Esophagus muscularis mucosa (tissue), 4 donors: ENCODE measurements at regions not wholly inside any gene's neighbourhood (a gene's known extent, or its start where the extent isn't known, plus 50 kb on each side); places are given as distances from the start of the nearest gene placed in this dataset.

ENCODE experiments used
- DNase-seq: peaks from one replicate; pipeline ENCODE4 v3.0.0-alpha.2; 2017; ENCODE audit errors: extremely low spot score
- H3K27ac ChIP-seq, 4 donors: fragments of 200-600 bp; sonication (generic); replicated peaks in 1 of 4; 1 replicate in 3 of 4; 2 replicates in 1 of 4; pipeline ENCODE4 v1.5.1; 2016 to 2019; ENCODE audit warnings: mild to moderate bottlenecking in 1 of 4
- H3K27me3 ChIP-seq, 4 donors: fragments of 200-600 bp; sonication (generic); one replicate each; pipeline versions ENCODE4 v1.5.1 to v1.6.0; 2016 to 2019
- H3K36me3 ChIP-seq, 4 donors: fragments of 200-600 bp; sonication (generic); one replicate each; pipeline ENCODE4 v1.5.1; 2016 to 2019
- H3K4me1 ChIP-seq, 4 donors: fragments of 200-600 bp; sonication (generic); one replicate each; pipeline ENCODE4 v1.5.1; 2016 to 2019
- H3K4me3 ChIP-seq, 4 donors: fragments of 200-600 bp; sonication (generic); 1 replicate in 2 of 4; 2 replicates in 2 of 4; pipeline ENCODE4 v1.5.1; 2016 to 2019; ENCODE audit warnings: mild to moderate bottlenecking in 4 of 4, moderate library complexity in 1 of 4
- H3K9me3 ChIP-seq, 4 donors: fragments of 200-600 bp; sonication (generic); 1 replicate in 3 of 4; 2 replicates in 1 of 4; pipeline ENCODE4 v1.5.1; 2016 to 2019
- EP300 ChIP-seq: sonication (generic); formaldehyde crosslinking; IDR thresholded peaks from one replicate; pipeline ENCODE4 v1.6.1; 2017; ENCODE audit warnings: antibody characterized with exemption
- POLR2A ChIP-seq: fragments of 450-650 bp; IDR thresholded peaks from one replicate; pipeline ENCODE4 v1.6.1; 2017; ENCODE audit warnings: antibody characterized with exemption, moderate library complexity, mild to moderate bottlenecking, low read depth
- POLR2AphosphoS5 ChIP-seq, 2 donors: sonication (generic); formaldehyde crosslinking; IDR thresholded peaks; one replicate each; pipeline ENCODE4 v1.6.1; 2017; ENCODE audit warnings: antibody characterized with exemption in 2 of 2
- WGBS: methylation state at CpG from one replicate; pipeline ENCODE4 v1.1.5; 2018; 5-methylcytosine and 5-hydroxymethylcytosine counted together
- intact Hi-C: fragments of 100-400 bp; cut with DNase I; formaldehyde crosslinking; loops from one replicate; pipeline ENCODE4 v1.15.1; 2023
- TF ChIP-seq, protein P1 (sequence below), 3 experiments: fragments of 200-600 bp in 2 of 3; fragments of 450-650 bp in 1 of 3; sonication (generic) in 2 of 3; IDR thresholded peaks; one replicate each; pipeline ENCODE4 v1.5.1; 2017 to 2019; ENCODE audit warnings: antibody characterized with exemption in 3 of 3, mild to moderate bottlenecking in 2 of 3, moderate library complexity in 1 of 3

DNA sequence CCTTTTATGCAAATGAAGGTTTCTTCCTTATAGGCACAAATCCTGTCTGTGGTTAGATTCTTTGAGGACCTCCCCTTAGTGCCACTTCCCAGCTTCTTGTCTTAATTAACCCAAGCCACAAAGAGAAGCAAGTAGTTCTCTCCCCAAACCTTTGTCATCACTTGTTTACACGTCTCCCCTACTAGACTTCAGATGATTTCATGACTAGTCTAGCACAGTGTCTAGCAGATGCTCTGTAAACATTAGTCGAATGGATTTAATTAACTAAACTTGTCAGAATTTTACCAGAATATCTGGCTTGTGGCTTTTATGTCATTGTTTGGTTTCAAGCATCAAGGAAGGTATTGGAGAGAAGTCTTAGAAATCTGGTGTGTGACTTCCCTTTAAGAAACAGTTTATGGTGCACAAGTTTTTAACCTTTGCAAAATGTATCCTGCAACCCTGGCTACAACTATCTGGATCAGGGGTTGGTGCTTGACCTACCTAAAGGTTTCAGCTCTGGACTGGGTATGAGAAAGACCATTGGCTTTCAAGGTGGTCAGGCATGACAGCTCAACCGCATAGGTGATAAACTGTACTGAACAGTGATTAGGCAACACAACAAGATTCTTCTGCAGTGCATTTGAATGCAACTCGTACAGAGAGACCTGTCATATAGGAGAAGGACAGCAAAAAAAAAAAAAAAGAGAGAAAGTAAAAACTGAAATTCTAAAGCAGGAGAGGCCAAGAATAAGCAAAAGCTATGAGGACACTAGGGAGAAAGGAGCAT, 93.2 kb upstream of the CCDC150 start:
- H3K4me1 ChIP-seq, result no peaks in the 10 kb centered on the region
- H3K27me3 ChIP-seq, result no peaks in the 10 kb centered on the region
- 91% methylated on average over 4 of the region's 4 CpGs for WGBS
- H3K4me3 ChIP-seq, result no peak overlapping the region
- TF ChIP-seq EP300 (no peak), POLR2AphosphoS5 (IDR thresholded peaks at IDR 0.05) (no peak), POLR2A (no peak)
- TF ChIP-seq, protein P1, sequence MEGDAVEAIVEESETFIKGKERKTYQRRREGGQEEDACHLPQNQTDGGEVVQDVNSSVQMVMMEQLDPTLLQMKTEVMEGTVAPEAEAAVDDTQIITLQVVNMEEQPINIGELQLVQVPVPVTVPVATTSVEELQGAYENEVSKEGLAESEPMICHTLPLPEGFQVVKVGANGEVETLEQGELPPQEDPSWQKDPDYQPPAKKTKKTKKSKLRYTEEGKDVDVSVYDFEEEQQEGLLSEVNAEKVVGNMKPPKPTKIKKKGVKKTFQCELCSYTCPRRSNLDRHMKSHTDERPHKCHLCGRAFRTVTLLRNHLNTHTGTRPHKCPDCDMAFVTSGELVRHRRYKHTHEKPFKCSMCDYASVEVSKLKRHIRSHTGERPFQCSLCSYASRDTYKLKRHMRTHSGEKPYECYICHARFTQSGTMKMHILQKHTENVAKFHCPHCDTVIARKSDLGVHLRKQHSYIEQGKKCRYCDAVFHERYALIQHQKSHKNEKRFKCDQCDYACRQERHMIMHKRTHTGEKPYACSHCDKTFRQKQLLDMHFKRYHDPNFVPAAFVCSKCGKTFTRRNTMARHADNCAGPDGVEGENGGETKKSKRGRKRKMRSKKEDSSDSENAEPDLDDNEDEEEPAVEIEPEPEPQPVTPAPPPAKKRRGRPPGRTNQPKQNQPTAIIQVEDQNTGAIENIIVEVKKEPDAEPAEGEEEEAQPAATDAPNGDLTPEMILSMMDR (IDR thresholded peaks at IDR 0.05), result no peak
- no peaks in the 10 kb centered on the region for H3K36me3 ChIP-seq
- DNase-seq, result no peak
- H3K27ac ChIP-seq, result no peak overlapping the region
- no peaks in the 10 kb centered on the region for H3K9me3 ChIP-seq
- intact Hi-C loops, result no loop called here

DNA sequence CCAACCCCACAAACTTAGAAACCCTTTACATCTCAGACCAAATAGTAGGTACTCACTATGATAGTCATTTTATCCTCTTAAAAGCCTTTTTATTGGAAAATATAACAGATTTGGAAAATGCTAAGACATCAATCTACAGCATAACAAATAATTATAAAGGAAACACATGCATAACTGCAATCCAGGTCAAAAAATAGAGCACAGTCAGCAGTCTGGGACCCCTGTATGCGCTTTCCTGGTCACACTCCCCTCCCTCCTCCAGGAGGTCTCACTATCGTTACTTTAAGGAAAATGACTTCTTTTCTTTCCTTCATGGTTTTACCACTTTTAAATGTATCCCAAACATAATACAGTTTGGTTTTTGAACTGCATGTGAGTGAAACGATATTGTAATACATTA, 90.5 kb upstream of the CCDC150 start:
- Histone ChIP-seq H3K27ac (no peak overlapping the region), H3K4me3 (no peak overlapping the region), H3K9me3 (no peaks in the 10 kb centered on the region), H3K36me3 (no peaks in the 10 kb centered on the region), H3K4me1 (no peaks in the 10 kb centered on the region), H3K27me3 (no peaks in the 10 kb centered on the region)
- DNase-seq, result no peak
- WGBS, result 96% methylated on average over 3 of the region's 3 CpGs
- intact Hi-C loops, result no loop called here
- TF ChIP-seq EP300, result no peak
- TF ChIP-seq POLR2AphosphoS5 (IDR thresholded peaks at IDR 0.05), result no peak
- TF ChIP-seq, protein P1 (IDR thresholded peaks at IDR 0.05), result no peak
- no peak for TF ChIP-seq POLR2A

GRCh38 chr2:196551014-196551413, 88.5 kb upstream of the CCDC150 start:
- H3K4me3 ChIP-seq, result no peak overlapping the region
- H3K4me1 ChIP-seq, result no peaks in the 10 kb centered on the region
- no peak for TF ChIP-seq EP300
- TF ChIP-seq POLR2A, result no peak
- TF ChIP-seq POLR2AphosphoS5 (IDR thresholded peaks at IDR 0.05), result no peak
- TF ChIP-seq, protein P1 (IDR thresholded peaks at IDR 0.05), result no peak
- no peak overlapping the region for H3K27ac ChIP-seq
- DNase-seq, result no peak
- no peaks in the 10 kb centered on the region for H3K36me3 ChIP-seq
- intact Hi-C loops, result no loop called here
- H3K27me3 ChIP-seq, result no peaks in the 10 kb centered on the region
- H3K9me3 ChIP-seq, result no peaks in the 10 kb centered on the region

DNA sequence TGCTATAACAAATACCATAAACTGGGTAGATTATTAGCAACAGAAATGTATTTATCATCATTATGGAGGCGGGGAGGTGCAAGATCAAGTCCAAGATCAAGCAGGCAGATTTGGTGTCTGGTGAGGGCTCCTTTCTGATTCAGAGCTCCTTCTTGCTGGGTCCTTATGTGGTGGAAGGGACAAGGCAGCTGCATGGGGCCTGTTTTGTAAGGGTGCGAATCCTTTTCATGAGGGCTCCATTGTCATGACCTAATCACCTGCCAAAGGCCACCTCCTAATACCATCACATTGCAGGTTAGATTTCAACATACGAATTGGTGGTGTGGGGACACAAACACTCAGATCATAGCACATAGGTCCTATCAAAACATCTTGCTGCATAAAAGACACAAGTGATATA, 84.4 kb upstream of the CCDC150 start:
- intact Hi-C loops, result no loop called here
- H3K9me3 ChIP-seq, result no peaks in the 10 kb centered on the region
- H3K27ac ChIP-seq, result no peak overlapping the region
- no peaks in the 10 kb centered on the region for H3K4me1 ChIP-seq
- TF ChIP-seq, protein P1 (IDR thresholded peaks at IDR 0.05), result no peak
- TF ChIP-seq POLR2A (no peak), EP300 (no peak), POLR2AphosphoS5 (IDR thresholded peaks at IDR 0.05) (no peak)
- H3K4me3 ChIP-seq, result no peak overlapping the region
- DNase-seq, result no peak
- H3K36me3 ChIP-seq, result no peaks in the 10 kb centered on the region
- no peaks in the 10 kb centered on the region for H3K27me3 ChIP-seq
- WGBS, result 93% methylated on average over 3 of the region's 3 CpGs

- no peak for DNase-seq
- intact Hi-C loops, result no loop called here
- H3K9me3 ChIP-seq, result no peaks in the 10 kb centered on the region
- TF ChIP-seq POLR2A (no peak), EP300 (no peak), POLR2AphosphoS5 (IDR thresholded peaks at IDR 0.05) (no peak)
- TF ChIP-seq, protein P1 (IDR thresholded peaks at IDR 0.05), result no peak
- no peak overlapping the region for H3K4me3 ChIP-seq
- H3K27me3 ChIP-seq, result no peaks in the 10 kb centered on the region
- H3K36me3 ChIP-seq, result no peaks in the 10 kb centered on the region
- 91% methylated on average over 1 of the region's 1 CpG for WGBS
- H3K4me1 ChIP-seq, result no peaks in the 10 kb centered on the region
- no peak overlapping the region for H3K27ac ChIP-seq
Observed at GRCh38 chr2:196555726-196556125, 83.8 kb upstream of the CCDC150 start.
